ENCODE measurements at regions not wholly inside any gene's neighbourhood (a gene's known extent, or its start where the extent isn't known, plus 50 kb on each side); places are given as distances from the start of the nearest gene placed in this dataset.

GRCh38 chr2:12120281-12121150 is 374.1 kb downstream of the LPIN1 start:
- Histone ChIP-seq H3K27me3 (ENCODE audit: control insufficient read depth, insufficient read depth, low read length) (no peaks in the 10 kb centered on the region), H3K4me3 (ENCODE audit: low read depth, low read length) (no peak overlapping the region), H3K36me3 (ENCODE audit: control insufficient read depth, insufficient read depth, low read length) (no peaks in the 10 kb centered on the region)
- TF ChIP-seq CTCF (IDR thresholded peaks at IDR 0.05; ENCODE audit: insufficient read depth, low read length, poor library complexity, severe bottlenecking) = no peak
- DNase-seq (ENCODE audit: low read depth) = no peak

GRCh38 chr2:12124790-12125189 is 378.4 kb downstream of the LPIN1 start:
- no peaks in the 10 kb centered on the region for H3K27me3 ChIP-seq (ENCODE audit: control insufficient read depth, insufficient read depth, low read length)
- H3K4me3 ChIP-seq (ENCODE audit: low read depth, low read length) = no peak overlapping the region
- no peak for DNase-seq (ENCODE audit: low read depth)
- H3K36me3 ChIP-seq (ENCODE audit: control insufficient read depth, insufficient read depth, low read length) = no peaks in the 10 kb centered on the region
- no peak for TF ChIP-seq CTCF (IDR thresholded peaks at IDR 0.05; ENCODE audit: insufficient read depth, low read length, poor library complexity, severe bottlenecking)

GRCh38 chr2:12126318-12126717 is 379.9 kb downstream of the LPIN1 start:
- no peak for TF ChIP-seq CTCF (IDR thresholded peaks at IDR 0.05; ENCODE audit: insufficient read depth, low read length, poor library complexity, severe bottlenecking)

DNA sequence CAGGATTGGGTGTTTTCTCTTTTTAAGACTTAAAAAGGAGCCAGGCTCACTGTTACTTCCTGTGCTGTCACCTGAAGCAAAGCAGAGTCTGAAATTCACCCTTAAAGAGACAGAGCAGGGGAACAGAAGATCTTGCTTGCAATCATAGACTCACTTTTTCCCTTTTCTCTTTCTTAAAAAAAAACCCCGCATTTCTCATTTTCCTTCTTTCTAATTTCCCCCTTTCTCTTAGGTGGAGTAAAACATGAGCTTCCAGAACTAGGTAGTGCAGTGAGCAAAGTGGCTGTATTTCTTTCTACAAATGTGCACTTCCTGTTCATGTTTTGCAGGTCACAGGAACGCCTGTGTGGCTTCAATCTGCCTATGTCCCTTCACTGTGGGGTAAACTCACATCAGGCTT is 381.2 kb downstream of the LPIN1 start:
- H3K36me3 ChIP-seq (ENCODE audit: control insufficient read depth, insufficient read depth, low read length) = no peaks in the 10 kb centered on the region
- no peaks in the 10 kb centered on the region for H3K27me3 ChIP-seq (ENCODE audit: control insufficient read depth, insufficient read depth, low read length)
- TF ChIP-seq CTCF (IDR thresholded peaks at IDR 0.05; ENCODE audit: insufficient read depth, low read length, poor library complexity, severe bottlenecking) = no peak
- no peak for DNase-seq (ENCODE audit: low read depth)
- H3K4me3 ChIP-seq (ENCODE audit: low read depth, low read length) = no peak overlapping the region

More at GRCh38 chr2:12126318-12126717, 379.9 kb downstream of the LPIN1 start:
- Histone ChIP-seq H3K4me3 (ENCODE audit: low read depth, low read length) (no peak overlapping the region), H3K36me3 (ENCODE audit: control insufficient read depth, insufficient read depth, low read length) (no peaks in the 10 kb centered on the region), H3K27me3 (ENCODE audit: control insufficient read depth, insufficient read depth, low read length) (no peaks in the 10 kb centered on the region)
- DNase-seq (ENCODE audit: low read depth) = no peak

GRCh38 chr2:12131975-12132374 is 385.5 kb downstream of the LPIN1 start:
- Histone ChIP-seq H3K27me3 (ENCODE audit: control insufficient read depth, insufficient read depth, low read length) (no peaks in the 10 kb centered on the region), H3K36me3 (ENCODE audit: control insufficient read depth, insufficient read depth, low read length) (no peaks in the 10 kb centered on the region), H3K4me3 (ENCODE audit: low read depth, low read length) (no peak overlapping the region)
- DNase-seq (ENCODE audit: low read depth) = no peak
- no peak for TF ChIP-seq CTCF (IDR thresholded peaks at IDR 0.05; ENCODE audit: insufficient read depth, low read length, poor library complexity, severe bottlenecking)
